Dedifferentiated amniotic fluid mesenchymal stem cell (primary cell): ENCODE measurements at regions not wholly inside any gene's neighbourhood (a gene's known extent, or its start where the extent isn't known, plus 50 kb on each side); places are given as distances from the start of the nearest gene placed in this dataset.

Experiments used
- DNase-seq: peaks from one replicate; pipeline ENCODE4 v3.0.0-alpha.2; 2016; ENCODE audit errors: extremely low spot score

GRCh38 chr9:107650995-107651394, 161.4 kb upstream of the KLF4 start:
- DNase-seq: no peak

DNA sequence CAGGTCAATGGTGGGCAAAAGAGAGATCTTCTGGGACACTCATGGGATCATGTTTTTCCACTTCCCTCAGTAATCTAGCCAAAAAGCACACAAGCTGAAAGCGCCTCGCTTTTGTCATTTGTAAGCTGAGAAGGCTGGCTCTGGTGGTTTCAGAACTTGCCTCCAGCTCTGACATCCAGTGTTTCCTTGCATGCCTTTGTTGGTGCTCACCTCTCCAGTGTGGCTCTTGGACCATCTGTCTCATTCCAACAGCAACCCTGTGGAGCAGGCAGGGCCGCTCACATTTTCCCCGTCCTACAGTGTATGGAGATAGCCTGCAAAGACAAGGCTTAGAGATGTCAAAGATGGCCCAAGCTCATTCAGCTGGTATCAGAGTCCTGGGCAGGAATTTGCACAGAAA, 160.8 kb upstream of the KLF4 start:
- DNase-seq: peak; percentile 87

- DNase-seq: peak; percentile 57
Observed at GRCh38 chr9:107648153-107648715, 158.7 kb upstream of the KLF4 start.

DNA sequence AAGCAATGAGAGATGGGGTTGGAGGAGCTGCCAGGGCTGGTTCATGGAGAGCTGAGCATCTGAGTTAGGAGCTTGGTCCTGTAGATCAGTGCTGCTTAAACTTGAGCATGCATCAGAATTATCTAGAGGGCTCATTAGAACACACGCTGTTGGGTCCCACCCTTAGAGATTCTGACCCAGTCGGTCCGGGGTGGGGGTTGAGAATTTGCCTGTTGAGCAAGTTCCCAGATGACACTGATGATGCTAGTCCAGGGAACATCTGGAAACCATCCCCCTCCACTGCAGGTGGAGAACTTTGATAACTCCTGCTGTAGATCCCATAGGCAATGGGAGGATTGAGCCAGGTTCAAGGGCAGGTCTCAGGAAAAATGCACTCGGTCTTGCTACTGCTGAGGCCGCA, 158.0 kb upstream of the KLF4 start:
- DNase-seq: no peak

DNA sequence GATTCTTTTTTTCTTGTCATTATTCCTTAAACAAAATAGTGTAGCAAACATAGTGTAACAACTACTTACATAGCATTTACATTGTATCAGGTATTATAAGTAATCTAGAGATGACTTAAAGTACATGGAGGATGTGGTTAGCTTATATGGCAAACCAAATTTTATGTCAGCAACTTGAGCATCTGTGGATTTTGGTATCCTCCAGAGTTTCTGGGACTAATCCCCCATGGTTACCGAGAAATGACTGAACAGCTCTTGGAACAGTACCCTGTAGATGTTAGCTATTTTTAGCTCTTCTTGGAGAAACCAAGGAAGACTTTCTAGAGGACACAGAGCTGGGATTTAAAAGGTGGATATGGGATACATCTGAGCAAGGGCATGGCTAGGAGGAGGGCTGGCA, 157.6 kb upstream of the KLF4 start:
- DNase-seq: no peak

DNA sequence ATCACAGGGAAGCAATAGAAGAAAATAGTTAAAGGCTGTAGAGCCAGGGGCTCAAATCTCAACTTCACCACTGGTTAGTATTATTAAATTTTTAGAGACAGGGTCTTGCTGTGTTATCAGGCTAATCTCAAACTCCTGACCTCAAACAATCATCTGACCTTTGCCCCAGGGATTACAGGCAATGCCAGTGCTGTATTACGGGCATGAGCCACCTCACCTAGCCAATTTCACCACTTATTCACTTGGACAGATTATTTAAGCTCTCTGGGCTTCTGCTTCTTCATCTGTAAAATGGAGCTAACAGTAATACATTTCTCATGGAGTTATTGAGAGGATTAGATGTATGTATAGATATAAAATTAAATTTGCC, 155.9 kb upstream of the KLF4 start:
- no peak for DNase-seq

GRCh38 chr9:107644733-107645463, 155.3 kb upstream of the KLF4 start:
- no peak for DNase-seq

DNA sequence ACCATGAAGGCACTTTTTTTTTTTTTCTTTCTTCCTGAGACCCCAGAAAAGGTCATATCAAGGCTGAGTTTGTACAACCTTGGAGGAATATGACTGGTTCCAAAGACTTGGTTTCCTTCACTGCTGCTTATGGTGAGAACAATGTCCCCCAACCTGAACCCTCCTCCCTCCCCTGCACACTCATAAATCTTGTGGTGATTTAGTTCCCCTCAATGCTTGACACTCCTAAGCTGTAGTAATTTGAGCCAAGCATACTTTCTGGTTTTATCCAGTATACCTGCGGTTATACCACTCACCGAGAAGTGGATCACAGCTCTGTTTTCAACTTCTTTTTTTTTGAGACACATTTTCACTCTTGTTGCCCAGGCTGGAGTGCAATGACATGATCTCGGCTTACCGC, 149.9 kb upstream of the KLF4 start:
- no peak for DNase-seq

DNA sequence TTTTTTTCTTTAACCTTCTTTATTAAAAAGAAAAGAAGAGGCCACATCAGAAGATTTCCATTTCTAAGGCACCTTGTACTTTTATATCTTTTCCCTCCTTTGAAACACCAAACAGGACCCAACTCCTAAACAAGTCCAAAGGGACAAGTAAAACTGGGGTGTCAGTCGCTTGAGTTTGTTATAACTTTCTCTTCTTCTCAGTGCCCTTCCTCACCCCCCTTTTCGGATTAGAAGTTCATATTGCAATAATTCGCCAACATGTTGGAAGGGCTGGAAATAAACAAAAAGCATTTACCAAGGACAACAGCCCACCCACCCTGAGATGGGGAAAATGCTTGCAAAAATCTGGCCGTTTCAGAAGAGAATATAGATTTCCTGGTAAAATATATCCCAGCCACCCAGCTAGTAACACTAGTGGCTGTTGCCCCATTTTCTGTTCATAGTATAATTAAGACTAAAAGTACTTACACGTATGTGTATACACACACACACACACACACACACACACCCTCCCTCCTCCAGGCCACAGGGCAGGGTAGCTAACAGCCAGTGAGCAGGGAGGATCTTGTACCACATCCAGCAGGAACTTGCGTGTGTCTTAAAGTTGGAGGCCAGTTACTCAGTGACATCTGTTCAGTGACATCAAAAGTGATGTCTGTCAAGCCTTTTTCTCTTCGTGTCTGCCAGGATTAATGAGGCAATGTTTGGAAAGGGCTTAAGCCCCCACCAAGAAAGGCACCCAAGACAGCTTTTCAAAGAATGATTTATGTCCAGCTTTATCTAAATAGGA, 149.1 kb upstream of the KLF4 start:
- DNase-seq: peak; percentile 83

DNA sequence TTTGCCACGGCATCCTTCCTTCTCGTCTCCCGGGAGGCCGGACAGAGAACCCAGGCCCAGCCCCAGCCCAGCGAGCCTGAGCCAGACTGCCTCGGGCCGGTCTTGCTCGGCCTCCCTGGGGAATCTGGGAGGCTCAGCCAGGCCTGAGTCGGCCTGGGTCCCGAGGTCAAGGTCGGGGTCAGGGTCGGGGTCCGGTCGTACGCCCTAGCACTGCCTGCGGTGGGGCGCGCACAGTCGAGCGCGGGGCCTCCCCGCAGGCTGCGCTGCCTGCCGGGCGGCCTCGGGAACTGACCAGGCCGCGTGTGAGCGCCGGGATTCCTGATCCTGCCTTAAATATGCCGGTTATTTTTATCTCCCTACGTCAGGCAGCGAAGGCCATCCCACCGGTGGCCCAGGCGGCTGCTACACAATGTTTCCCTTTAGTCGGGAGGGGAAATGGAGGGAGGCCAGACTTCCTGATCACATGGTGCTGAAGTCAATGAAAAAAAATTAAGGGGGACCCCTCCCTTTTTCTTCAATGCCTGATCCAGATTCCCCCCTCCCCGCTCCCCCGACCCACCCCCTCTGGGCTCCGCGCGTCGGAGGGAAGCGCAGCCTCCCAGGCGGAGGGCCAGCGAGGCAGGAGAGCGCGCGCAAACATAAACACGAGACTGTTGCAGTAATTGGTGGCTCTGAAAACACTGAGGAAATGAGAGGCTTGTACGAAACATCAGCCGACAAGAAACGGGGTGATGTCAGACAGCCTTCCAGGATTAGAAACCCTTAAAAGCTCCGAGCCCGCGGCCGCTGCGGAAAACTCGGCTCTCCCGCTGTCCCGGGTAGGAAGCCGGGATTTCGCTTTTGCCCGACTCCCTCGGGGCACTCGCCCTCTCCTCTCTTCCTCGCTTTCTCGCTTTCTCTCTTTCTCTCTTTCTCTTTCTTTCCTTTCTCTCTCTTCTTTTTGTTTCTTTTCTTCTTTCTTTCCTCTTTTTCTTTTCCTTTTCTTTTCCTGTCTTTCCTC, 148.2 kb upstream of the KLF4 start:
- DNase-seq: peak; percentile 99

GRCh38 chr9:107636571-107637381, 147.2 kb upstream of the KLF4 start:
- peak; percentile 39 for DNase-seq

GRCh38 chr9:107635803-107636174, 146.2 kb upstream of the KLF4 start:
- DNase-seq: no peak

GRCh38 chr9:107635101-107635802, 145.7 kb upstream of the KLF4 start:
- peak; percentile 49 for DNase-seq

DNA sequence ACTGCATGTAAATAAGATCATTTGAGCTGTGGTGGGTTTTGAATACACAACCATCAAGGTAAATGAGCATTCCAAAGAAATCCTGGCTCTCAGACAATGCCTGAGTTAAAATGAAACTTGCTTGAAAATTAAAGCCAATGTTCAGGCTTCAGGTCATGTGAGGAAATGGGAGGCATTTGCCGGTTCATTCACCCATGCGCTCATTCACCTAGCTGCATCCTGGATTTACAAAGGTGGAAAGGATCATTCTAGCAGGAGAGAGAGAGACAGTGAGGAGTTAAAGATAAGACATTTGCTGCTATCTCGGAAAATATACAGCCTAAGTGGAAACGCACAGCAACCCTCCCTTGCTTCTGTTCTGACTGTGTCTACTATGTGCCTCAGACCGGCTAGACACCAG, 143.8 kb upstream of the KLF4 start:
- no peak for DNase-seq

- DNase-seq: no peak
Observed at GRCh38 chr9:107632661-107633060, 143.1 kb upstream of the KLF4 start.

GRCh38 chr9:107632216-107632615, 142.6 kb upstream of the KLF4 start:
- DNase-seq: no peak

GRCh38 chr9:107631788-107632187, 142.2 kb upstream of the KLF4 start:
- DNase-seq: no peak

- no peak for DNase-seq
Observed at GRCh38 chr9:107630156-107630555, 140.6 kb upstream of the KLF4 start.

DNA sequence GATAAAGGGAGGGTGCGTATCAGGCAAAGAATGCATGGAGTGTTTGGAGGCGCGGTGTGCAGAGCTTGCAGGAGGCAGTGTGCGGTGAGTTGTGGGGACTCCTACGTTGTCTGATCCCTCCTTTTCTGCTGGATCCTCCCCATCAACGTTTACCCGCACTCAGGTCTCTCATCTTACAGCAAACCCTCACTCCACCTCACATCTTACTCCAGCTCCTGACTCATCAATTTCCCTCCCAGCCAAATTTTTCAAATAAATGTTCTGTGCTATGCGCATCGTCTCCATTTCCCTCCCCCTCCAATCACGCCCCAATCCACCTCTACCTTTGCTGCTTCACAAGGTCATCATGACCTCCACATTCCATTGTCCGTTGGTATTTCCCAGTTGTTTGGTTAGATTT, 138.9 kb upstream of the KLF4 start:
- no peak for DNase-seq

DNA sequence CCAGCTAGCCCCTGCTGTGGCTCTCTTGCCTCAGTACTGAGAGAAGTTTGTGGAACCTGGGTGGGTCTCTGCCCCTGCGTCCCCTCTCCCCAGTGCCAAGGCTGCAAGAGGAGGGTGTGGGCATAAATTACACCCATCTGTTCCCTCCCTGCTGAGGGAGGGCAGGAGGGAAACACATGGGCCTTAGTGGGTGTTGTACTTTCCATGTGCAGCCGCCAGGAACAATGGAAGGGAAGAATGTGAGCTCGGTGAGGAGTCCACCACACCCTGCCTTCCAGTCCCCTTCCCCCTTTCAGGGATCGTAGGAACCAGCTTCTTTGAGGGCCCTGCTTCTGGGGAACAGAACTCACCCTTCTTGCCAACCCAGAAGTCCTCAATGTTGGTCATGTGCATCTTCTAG, 138.2 kb upstream of the KLF4 start:
- DNase-seq: no peak
